ENCODE measurements at regions not wholly inside any gene's neighbourhood (a gene's known extent, or its start where the extent isn't known, plus 50 kb on each side); places are given as distances from the start of the nearest gene placed in this dataset.

DNA sequence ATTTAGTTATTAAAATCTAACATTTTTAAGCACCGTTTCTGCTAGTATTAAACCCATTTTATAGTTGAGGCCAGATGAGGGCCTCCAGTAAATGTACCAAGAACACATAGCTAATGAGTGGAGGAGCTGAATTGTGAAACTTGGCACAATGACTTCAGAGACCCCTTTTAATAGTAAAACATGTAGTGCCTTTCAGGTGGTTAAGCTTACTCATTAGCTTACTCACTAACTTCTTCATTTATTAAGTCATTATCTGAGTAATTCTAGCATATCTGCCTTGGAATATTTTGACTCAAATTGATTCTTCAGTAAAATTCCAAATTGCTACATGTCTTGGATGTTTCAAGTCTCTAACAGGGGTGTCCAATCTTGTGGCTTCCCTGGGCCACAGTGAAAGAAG, 735.2 kb downstream of the LIG4 start (continued):
- TF ChIP-seq, protein P1, sequence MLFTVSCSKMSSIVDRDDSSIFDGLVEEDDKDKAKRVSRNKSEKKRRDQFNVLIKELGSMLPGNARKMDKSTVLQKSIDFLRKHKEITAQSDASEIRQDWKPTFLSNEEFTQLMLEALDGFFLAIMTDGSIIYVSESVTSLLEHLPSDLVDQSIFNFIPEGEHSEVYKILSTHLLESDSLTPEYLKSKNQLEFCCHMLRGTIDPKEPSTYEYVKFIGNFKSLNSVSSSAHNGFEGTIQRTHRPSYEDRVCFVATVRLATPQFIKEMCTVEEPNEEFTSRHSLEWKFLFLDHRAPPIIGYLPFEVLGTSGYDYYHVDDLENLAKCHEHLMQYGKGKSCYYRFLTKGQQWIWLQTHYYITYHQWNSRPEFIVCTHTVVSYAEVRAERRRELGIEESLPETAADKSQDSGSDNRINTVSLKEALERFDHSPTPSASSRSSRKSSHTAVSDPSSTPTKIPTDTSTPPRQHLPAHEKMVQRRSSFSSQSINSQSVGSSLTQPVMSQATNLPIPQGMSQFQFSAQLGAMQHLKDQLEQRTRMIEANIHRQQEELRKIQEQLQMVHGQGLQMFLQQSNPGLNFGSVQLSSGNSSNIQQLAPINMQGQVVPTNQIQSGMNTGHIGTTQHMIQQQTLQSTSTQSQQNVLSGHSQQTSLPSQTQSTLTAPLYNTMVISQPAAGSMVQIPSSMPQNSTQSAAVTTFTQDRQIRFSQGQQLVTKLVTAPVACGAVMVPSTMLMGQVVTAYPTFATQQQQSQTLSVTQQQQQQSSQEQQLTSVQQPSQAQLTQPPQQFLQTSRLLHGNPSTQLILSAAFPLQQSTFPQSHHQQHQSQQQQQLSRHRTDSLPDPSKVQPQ (CRISPR knock-in tag; IDR thresholded peaks at IDR 0.05; ENCODE audit: borderline replicate concordance), result no peak
- TF ChIP-seq PHTF2 (CRISPR knock-in tag; IDR thresholded peaks at IDR 0.05) (no peak), GATAD2B (IDR thresholded peaks at IDR 0.05; ENCODE audit: borderline replicate concordance) (no peak)
- TF ChIP-seq, protein P2, sequence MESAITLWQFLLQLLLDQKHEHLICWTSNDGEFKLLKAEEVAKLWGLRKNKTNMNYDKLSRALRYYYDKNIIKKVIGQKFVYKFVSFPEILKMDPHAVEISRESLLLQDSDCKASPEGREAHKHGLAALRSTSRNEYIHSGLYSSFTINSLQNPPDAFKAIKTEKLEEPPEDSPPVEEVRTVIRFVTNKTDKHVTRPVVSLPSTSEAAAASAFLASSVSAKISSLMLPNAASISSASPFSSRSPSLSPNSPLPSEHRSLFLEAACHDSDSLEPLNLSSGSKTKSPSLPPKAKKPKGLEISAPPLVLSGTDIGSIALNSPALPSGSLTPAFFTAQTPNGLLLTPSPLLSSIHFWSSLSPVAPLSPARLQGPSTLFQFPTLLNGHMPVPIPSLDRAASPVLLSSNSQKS (CRISPR knock-in tag; IDR thresholded peaks at IDR 0.05), result no peak

DNA sequence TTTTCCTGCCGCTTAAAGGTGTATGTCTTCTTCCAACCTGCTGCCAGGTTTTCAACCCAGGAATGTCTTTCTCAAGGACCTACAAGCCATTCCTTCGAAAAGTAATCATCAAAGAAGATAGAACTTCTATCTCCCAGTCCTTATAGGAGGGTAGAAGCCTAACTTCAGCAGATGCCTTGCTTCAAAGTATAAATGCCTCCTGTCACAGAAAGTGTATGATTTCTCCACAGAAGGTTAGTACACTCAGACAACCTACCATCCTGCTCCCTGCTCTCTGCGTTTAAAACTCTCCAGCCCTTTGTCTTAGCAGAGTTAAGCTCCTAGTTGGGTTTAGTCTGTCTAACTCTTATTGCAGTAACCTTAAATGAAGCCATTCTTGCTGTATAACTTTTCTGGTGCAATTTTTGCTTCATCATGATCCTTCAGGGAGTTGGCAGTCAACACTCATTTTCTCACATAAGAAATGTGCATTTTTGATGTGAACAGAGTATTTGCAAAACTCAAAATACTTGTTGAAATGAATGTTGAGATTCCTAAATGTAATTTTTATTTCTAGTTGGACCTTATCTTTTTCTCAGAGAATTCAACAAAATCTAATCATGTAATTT, 737.5 kb downstream of the LIG4 start:
- ChIA-PET CTCF (ENCODE audit: low intra/inter-chr PET ratio) (no interaction called here), POLR2A (no interaction called here)
- no peaks in the 10 kb centered on the region for H3K4me1 ChIP-seq (replicated peaks in 1 of 2; ENCODE audit: control insufficient read depth in 2 of 2, insufficient read depth in 2 of 2, low read length in 2 of 2)
- H3K4me3 ChIP-seq, result no peak overlapping the region
- in situ Hi-C loops (cut with MboI), result no loop called here
- no peaks in the 10 kb centered on the region for H3K9me3 ChIP-seq (replicated peaks; ENCODE audit: control insufficient read depth, insufficient read depth, low read depth, low read length)
- H3K27me3 ChIP-seq (ENCODE audit: control insufficient read depth in 2 of 2, insufficient read depth in 2 of 2, low read length in 2 of 2), result no peaks in the 10 kb centered on the region
- H3K27ac ChIP-seq (ENCODE audit: extremely low read depth, low read depth, low read length), result no peak overlapping the region
- H3K36me3 ChIP-seq (ENCODE audit: control insufficient read depth, insufficient read depth, low read length), result no peaks in the 10 kb centered on the region
- H3K79me2 ChIP-seq (ENCODE audit: control insufficient read depth, insufficient read depth, low read length), result no peaks in the 10 kb centered on the region
- FAIRE-seq (no peak), DNase-seq (ENCODE audit: extremely low read depth in 1 of 4, low spot score in 3 of 4) (no peak), ATAC-seq (no peak)
- H3K9me1 ChIP-seq (ENCODE audit: control insufficient read depth, insufficient read depth, low read length), result no peaks in the 10 kb centered on the region
- no peak overlapping the region for H2AFZ ChIP-seq (ENCODE audit: low read depth, low read length)
- H3K9ac ChIP-seq (ENCODE audit: insufficient read depth in 1 of 2, low read depth in 2 of 2, low read length in 2 of 2), result no peak overlapping the region
- H4K20me1 ChIP-seq (replicated peaks; ENCODE audit: control insufficient read depth, insufficient read depth, low read length), result no peaks in the 10 kb centered on the region
- BruUV-seq (replicated peaks), result no TSS peak
- 0% methylated on average over 3 of the region's 3 CpGs for WGBS (ENCODE audit: insufficient coverage, low coverage, missing lambda C conversion rate)
- H3K4me2 ChIP-seq (ENCODE audit: insufficient read depth, low read length), result no peak overlapping the region
- intact Hi-C loops (cut with micrococcal nuclease), result no loop called here
- no peak for TF ChIP-seq KHSRP (IDR thresholded peaks at IDR 0.05)
- TF ChIP-seq, protein P3, sequence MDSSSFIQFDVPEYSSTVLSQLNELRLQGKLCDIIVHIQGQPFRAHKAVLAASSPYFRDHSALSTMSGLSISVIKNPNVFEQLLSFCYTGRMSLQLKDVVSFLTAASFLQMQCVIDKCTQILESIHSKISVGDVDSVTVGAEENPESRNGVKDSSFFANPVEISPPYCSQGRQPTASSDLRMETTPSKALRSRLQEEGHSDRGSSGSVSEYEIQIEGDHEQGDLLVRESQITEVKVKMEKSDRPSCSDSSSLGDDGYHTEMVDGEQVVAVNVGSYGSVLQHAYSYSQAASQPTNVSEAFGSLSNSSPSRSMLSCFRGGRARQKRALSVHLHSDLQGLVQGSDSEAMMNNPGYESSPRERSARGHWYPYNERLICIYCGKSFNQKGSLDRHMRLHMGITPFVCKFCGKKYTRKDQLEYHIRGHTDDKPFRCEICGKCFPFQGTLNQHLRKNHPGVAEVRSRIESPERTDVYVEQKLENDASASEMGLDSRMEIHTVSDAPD (CRISPR knock-in tag; IDR thresholded peaks at IDR 0.05), result no peak
- TF ChIP-seq, protein P4, sequence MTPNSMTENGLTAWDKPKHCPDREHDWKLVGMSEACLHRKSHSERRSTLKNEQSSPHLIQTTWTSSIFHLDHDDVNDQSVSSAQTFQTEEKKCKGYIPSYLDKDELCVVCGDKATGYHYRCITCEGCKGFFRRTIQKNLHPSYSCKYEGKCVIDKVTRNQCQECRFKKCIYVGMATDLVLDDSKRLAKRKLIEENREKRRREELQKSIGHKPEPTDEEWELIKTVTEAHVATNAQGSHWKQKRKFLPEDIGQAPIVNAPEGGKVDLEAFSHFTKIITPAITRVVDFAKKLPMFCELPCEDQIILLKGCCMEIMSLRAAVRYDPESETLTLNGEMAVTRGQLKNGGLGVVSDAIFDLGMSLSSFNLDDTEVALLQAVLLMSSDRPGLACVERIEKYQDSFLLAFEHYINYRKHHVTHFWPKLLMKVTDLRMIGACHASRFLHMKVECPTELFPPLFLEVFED (CRISPR knock-in tag; conservative IDR thresholded peaks at IDR 0.05), result no peak
- TF ChIP-seq ZNF124 (CRISPR knock-in tag; IDR thresholded peaks at IDR 0.05), result no peak
- no peak for TF ChIP-seq NFIC (IDR thresholded peaks at IDR 0.05)
- TF ChIP-seq SNIP1 (IDR thresholded peaks at IDR 0.05; ENCODE audit: low read depth), result no peak
- no peak for TF ChIP-seq TBP (optimal IDR thresholded peaks at IDR 0.05; ENCODE audit: low read depth, low read length)

Measured in K562 (cell line).